ENCODE measurements at regions not wholly inside any gene's neighbourhood (a gene's known extent, or its start where the extent isn't known, plus 50 kb on each side); places are given as distances from the start of the nearest gene placed in this dataset.

DNA sequence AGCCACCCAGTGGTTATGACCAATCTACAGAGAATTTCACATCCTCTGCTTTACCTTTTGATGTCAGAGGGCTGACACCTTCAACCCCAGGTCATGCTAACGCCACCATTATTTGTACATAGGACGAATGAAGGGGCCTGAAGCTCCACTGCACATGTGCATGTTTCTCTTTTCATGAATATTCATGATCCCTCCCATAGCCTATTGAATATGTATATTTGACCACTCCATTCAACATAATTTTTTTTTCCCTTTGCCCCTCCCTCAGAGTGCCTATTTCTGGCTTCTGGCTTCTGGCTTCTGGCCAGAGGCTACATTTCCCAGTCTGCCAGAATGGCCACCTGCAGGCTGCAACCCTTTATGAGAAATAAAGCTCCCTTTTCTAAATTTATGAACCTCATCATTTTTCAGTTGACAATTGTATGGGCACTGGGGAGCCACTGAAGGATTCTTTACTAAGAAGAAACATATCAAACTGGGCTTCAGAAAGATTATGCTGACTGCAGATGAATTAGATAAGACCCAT, 406.7 kb downstream of the SIPA1L2 start:
- Histone ChIP-seq H3K18ac (ENCODE audit: low read depth, low read length) (no peak overlapping the region), H2BK5ac (ENCODE audit: low read depth, low read length, poor library complexity, severe bottlenecking) (no peak overlapping the region), H3K9ac (ENCODE audit: low read depth, low read length) (no peak overlapping the region), H3K27ac (ENCODE audit: insufficient read depth, low read length) (no peak overlapping the region), H3K79me1 (ENCODE audit: low read depth in 1 of 2, low read length in 2 of 2) (no peaks in the 10 kb centered on the region), H3K56ac (ENCODE audit: extremely low read depth, insufficient read depth, low read length) (no peak overlapping the region), H3K4me2 (ENCODE audit: low read depth, low read length) (no peak overlapping the region), H3K4me3 (ENCODE audit: insufficient read depth, low read depth, low read length) (no peak overlapping the region), H3K36me3 (ENCODE audit: control insufficient read depth, insufficient read depth, low read length) (no peaks in the 10 kb centered on the region), H4K20me1 (ENCODE audit: insufficient read depth, low read length) (no peaks in the 10 kb centered on the region), H2BK15ac (ENCODE audit: low read depth, low read length) (no peak overlapping the region), H3K14ac (replicated peaks; ENCODE audit: low read depth, low read length) (no peak overlapping the region), H4K8ac (ENCODE audit: low read depth in 2 of 2, low read length in 2 of 2) (no peak overlapping the region), H3K9me3 (ENCODE audit: control insufficient read depth, insufficient read depth, low read length) (no peaks in the 10 kb centered on the region), H2AK9ac (replicated peaks; ENCODE audit: low read depth, low read length, poor library complexity) (no peak overlapping the region), H3K23ac (ENCODE audit: low read depth, low read length) (no peak overlapping the region), H3K4me1 (ENCODE audit: control insufficient read depth, insufficient read depth, low read length) (no peaks in the 10 kb centered on the region; the same call in 1 of the 2 replicates), H3K9me1 (ENCODE audit: insufficient read depth, low read length) (no peaks in the 10 kb centered on the region), H4K5ac (ENCODE audit: low read depth, low read length) (no peak overlapping the region), H2AK5ac (ENCODE audit: low read depth, low read length) (no peak overlapping the region), H2BK20ac (ENCODE audit: low read depth, low read length) (no peak overlapping the region), H3K27me3 (ENCODE audit: control insufficient read depth, insufficient read depth, low read length) (no peaks in the 10 kb centered on the region), H3K4ac (ENCODE audit: low read depth, low read length) (no peak overlapping the region), H2AFZ (replicated peaks; ENCODE audit: low read length, poor library complexity) (no peak overlapping the region), H4K91ac (ENCODE audit: insufficient read depth, low read depth, low read length) (no peak overlapping the region), H2BK120ac (ENCODE audit: low read depth, low read length) (no peak overlapping the region)
- ChIA-PET POLR2A (ENCODE audit: unreplicated experiment) (no interaction called here), CTCF (no interaction called here)
- intact Hi-C loops (cut with micrococcal nuclease) (no loop called here), dilution Hi-C loops (cut with HindIII; ENCODE audit: low sequenced_read_pairs, unreplicated experiment) (no loop called here), in situ Hi-C loops (cut with MboI; ENCODE audit: low sequenced_read_pairs) (no loop called here)
- no CpG with 5 or more reads among the region's 2 CpGs for WGBS, 2 experiments (ENCODE audit: extremely low coverage in 2 of 2, insufficient read length in 1 of 2)
- TF ChIP-seq RFX5 (IDR thresholded peaks at IDR 0.05; ENCODE audit: low read depth, low read length), result no peak
- TF ChIP-seq RCOR1 (IDR thresholded peaks at IDR 0.05; ENCODE audit: insufficient replicate concordance, low read length), result no peak
- TF ChIP-seq MAZ (IDR thresholded peaks at IDR 0.05; ENCODE audit: borderline replicate concordance, low read depth, low read length), result no peak
- TF ChIP-seq, protein P1, sequence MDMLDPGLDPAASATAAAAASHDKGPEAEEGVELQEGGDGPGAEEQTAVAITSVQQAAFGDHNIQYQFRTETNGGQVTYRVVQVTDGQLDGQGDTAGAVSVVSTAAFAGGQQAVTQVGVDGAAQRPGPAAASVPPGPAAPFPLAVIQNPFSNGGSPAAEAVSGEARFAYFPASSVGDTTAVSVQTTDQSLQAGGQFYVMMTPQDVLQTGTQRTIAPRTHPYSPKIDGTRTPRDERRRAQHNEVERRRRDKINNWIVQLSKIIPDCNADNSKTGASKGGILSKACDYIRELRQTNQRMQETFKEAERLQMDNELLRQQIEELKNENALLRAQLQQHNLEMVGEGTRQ (IDR thresholded peaks at IDR 0.05; ENCODE audit: low read depth, low read length), result no peak
- TF ChIP-seq, protein P2, sequence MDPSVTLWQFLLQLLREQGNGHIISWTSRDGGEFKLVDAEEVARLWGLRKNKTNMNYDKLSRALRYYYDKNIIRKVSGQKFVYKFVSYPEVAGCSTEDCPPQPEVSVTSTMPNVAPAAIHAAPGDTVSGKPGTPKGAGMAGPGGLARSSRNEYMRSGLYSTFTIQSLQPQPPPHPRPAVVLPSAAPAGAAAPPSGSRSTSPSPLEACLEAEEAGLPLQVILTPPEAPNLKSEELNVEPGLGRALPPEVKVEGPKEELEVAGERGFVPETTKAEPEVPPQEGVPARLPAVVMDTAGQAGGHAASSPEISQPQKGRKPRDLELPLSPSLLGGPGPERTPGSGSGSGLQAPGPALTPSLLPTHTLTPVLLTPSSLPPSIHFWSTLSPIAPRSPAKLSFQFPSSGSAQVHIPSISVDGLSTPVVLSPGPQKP (IDR thresholded peaks at IDR 0.05; ENCODE audit: borderline replicate concordance, low read depth, low read length), result no peak
- no peak for TF ChIP-seq CHD1 (IDR thresholded peaks at IDR 0.05; ENCODE audit: low read depth, low read length)
- TF ChIP-seq, protein P3, sequence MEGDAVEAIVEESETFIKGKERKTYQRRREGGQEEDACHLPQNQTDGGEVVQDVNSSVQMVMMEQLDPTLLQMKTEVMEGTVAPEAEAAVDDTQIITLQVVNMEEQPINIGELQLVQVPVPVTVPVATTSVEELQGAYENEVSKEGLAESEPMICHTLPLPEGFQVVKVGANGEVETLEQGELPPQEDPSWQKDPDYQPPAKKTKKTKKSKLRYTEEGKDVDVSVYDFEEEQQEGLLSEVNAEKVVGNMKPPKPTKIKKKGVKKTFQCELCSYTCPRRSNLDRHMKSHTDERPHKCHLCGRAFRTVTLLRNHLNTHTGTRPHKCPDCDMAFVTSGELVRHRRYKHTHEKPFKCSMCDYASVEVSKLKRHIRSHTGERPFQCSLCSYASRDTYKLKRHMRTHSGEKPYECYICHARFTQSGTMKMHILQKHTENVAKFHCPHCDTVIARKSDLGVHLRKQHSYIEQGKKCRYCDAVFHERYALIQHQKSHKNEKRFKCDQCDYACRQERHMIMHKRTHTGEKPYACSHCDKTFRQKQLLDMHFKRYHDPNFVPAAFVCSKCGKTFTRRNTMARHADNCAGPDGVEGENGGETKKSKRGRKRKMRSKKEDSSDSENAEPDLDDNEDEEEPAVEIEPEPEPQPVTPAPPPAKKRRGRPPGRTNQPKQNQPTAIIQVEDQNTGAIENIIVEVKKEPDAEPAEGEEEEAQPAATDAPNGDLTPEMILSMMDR (conservative IDR thresholded peaks at IDR 0.05; ENCODE audit: low read depth, low read length), result no peak
- no peak for TF ChIP-seq RAD21 (IDR thresholded peaks at IDR 0.05; ENCODE audit: low read length)
- ATAC-seq (ENCODE audit: low read depth), result no peak
- DNase-seq, result no peak
- BruUV-seq (replicated peaks), result no TSS peak

All from IMR-90 (cell line).